GM18867 (cell line): ENCODE measurements at regions not wholly inside any gene's neighbourhood (a gene's known extent, or its start where the extent isn't known, plus 50 kb on each side); places are given as distances from the start of the nearest gene placed in this dataset.

Experiments used
- ATAC-seq: cut with Tn5 transposase; IDR thresholded peaks from one replicate; pipeline ENCODE4 v1.9.1; 2021; ENCODE audit warnings: mild to moderate bottlenecking, moderate library complexity; ENCODE audit not compliant: unreplicated experiment

DNA sequence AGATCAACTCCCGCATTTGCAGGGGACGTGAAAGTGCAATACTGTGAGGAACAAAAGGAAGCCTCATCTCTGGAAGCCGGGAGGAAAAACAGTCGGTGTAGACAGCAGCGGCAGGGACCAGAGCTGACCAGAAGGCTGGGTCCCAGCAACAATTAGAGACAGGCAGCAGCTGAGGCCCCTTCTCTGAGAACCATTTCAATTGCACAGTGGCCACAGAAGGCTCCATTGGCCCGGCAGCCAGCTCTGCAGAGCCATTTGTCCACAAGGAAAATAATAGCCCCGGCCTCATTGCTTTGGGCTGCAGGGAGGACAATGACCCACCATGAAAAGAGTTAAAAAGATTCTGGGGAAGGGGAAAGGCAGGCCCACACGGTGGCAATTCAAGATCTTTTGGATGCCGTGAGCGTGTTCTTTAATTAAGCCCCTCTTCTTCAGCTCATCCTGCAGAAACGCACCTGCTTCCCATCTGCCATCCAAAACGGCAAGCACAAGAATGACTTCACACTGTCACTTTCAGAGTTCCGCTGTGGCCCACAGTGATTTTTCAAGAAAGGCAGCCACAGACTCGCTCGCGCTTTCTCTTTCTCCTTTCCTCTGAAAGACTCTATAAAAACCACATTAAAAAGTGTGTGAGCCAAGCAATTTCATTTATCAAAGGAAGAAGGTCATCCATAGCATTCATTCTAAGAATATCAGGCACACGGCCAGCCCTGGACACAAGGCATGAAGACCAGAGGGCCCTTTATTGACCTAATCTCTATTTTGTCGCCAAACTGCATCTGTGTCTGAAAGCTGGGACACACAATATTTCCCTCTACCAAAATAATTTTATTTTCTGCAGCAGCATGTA lies 293.6 kb downstream of the SOX11 start:
- no peak for ATAC-seq

DNA sequence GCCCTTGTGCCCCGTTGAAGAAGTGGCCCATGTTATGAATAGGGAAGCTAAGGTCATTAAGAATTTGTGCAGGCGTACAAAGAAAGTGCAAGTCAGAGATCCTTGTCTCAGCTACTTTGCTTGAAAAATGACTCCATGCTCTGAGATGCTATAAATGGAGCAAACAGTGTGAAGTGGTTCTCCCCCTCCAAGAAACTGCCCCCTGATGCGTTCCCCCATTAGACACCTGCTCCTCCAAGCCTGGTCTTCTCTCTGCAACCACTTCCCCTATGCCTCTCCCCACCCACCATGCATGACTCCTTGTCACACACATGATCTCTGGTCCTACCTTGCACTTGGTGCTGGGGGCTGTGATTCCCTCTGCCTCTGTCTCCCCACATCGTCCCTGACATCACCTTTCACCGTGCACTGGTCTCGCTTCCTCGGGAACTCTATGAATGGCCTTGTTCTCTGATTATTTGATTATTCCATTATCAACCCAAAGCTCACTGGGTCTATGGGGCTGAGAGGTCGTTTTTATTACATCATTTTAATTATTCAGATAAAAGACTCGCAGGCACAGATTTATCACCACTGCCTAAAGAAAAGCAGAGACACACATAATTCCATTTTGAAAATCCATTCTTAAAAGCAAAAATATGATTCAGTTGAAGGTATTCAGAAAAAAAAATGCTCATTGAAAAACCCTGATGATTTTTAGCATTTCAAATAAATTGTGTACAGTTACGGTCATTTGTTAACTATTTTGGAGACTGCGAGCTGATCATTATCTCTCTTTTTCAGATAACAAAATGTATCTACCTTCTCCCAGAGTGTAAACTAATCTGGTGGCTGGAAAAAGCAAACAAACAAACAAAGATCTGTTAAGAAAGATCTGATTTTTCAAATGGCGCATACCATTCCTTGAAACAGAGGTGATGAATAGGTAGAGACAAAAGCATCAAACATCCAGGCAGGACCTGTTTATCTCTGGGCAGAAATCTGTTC lies 294.9 kb downstream of the SOX11 start:
- no peak for ATAC-seq

DNA sequence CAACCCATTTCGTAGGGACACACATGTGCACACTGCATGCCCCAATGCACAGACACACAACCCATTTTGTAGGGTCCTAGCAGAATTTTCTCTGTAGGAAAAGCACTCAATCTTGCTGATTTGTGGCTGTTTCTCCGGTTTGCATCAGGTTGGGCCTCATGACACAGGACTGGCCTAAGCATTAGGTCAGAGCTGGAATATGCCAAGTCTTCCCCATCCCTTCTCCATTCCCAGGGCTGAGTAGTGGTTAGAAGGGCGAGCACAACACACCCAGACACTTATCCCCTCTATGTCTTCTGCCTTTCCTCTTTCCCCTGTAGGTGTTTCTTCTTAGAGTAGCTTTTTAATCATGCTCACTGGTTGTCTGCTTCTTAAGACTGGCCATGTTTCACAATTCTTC lies 295.9 kb downstream of the SOX11 start:
- no peak for ATAC-seq

DNA sequence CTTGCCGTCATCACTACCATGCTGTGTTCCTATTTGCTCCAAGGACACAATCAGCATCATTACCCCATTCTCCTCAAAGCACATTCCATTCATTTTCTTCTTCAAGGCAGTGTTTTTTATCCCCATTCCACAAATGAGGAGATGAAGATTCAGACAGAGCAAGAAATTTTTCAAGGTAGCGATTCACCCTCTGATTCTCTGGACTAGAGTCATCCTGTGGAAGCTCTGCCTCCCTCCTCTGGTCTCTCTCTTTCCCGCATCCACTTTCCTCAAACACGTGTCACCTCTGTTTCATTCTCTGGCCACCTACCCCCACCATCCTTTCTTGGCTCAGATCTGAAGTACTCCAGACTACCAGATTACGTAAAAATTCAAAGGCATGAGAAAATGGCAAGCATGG lies 297.9 kb downstream of the SOX11 start:
- no peak for ATAC-seq

DNA sequence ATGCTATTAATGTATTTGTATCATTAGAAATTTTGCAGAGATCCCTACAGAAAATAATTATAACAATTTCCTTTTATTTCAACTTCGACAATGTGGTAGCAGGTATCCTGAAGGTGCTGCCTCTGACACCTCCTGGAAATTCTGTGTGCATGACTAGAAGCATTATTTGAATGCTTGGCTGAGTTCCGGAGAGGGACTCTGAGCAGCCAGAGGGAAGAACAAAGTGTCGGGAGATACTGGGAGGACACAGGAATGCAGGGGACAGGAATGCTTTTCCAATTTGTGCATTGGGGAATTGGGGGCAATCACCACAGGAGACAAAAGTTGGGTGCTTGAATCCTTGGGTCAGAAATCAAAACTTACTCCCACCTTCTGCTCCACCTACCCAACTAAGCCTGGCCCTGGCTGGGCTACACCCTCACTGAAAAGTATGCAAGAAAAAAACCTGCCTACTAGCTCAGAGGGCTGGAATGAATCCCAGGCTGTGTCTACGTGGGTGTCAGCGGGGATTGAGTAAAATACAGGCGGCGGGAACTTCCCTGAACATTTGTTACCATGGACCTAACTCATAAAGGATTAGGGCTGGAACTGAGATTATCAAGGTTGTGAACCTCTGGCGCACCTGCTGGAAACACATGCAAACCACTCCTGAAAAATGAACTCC lies 299.3 kb downstream of the SOX11 start:
- no peak for ATAC-seq

DNA sequence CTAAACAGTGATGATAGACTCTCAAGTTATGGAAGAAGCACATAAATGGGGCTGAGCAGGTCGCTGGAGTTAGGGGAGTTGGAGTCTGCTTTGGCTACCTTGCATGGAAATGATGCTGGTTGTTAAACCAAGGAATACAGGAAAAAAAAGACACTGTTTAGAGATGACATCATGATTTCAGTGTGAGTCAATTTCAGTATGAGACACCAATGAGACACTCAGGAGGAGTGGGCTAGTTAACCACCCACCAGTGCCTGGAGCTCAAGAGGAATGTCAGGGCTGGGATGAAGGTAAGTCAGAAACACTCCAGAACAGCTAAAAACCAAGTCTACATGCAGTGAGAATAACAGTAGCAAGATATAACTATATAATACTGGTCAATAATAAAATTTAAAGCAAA lies 303.6 kb downstream of the SOX11 start:
- no peak for ATAC-seq

DNA sequence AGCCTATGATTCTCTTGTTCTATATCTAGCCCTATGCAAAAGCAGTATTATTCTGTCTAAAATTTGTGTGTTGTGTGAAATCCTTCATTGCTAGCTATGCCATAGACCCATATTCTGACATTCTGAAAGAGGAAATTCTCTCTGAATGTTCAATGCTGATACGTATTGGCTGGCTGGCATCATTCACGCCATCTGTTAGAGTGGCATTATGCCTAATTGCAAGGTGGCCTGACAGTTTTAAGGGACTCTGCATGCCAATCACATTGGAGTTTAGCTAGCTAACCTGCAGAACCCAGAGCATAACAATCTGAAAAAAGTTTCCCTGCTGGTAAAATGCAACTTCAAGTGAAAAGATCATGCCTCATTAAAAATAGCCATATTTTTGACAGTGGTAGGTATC lies 316.0 kb downstream of the SOX11 start:
- ATAC-seq: no peak

DNA sequence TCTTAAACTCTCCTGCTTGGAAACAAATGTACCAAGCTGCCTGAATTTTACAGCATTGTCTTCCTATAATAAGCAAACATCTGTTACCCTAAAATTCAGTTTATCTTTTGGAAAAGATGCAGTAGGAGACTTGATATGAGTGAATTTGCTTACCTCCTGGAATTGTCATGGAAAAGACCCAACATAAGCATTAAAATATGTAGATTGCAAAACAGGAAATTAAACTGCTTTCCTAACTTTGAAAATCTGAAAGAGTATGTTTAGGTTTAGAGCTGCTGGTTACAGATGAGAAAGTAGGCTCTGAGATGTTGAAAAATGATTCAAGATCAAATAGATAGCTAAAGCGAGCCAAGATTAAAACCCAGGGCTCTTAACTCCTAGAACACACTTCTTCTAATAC lies 316.5 kb downstream of the SOX11 start:
- no peak for ATAC-seq

DNA sequence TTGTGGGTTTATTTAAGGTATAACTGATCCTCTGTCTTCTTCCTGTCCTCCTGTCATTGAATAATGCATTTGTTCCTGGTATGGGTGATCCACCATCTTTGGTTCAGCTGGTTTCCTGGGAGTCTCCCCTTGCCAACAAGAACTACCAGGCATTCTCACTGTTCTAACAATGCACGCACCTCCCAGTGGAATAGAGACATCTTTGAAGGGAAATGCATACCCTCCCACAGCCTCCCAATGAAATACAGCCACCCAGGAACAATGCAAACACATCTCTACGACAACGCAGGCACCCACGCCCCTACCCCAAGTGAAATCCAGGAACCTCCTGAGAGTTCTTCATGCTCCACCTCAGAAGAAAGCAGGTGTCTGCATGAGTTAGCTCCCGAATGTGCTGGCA lies 318.0 kb downstream of the SOX11 start:
- no peak for ATAC-seq

DNA sequence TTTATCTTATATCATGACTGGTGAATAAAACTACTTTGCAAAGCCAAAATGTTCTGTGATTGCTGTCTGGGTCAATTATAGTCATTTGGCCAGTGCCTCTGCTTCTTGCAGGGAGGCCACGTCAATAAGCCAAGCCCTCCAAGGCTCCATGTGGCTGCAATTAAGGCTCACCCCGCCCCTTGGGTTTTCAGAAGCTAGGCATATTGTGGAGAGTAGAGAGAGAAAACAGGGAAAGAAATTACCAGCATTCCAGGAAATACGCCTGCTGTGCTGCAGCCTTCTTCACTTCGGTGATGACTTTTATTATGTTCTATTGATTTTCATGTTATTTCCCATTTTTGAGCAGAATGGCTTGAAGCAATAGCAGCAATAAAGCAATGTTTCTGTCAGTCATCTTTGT lies 319.7 kb downstream of the SOX11 start:
- no peak for ATAC-seq

DNA sequence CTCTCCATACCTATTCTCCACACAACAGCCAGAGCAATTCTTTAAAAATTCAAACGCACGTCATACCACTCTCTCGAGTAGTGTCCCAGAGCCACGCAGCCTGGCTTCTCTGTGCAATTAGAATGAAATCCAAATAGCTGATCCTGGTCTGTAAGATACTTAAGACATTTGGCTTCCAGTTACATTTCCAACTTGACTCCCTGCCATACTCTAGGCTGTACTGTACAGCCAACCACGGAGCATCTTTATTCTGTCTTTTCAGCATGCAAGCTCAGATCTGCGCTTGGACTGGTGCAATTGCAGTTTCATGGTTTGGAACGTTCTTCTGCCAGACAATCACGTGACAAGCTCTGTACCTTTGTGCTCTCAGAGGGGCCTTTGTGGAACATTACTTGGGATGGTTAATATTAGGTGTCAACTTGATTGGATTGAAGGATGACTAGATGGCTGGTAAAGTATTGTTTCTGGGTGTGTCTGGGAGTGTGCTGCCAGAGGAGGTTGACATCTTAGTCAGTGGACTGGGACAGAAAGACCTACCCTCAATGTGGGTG lies 325.6 kb downstream of the SOX11 start:
- no peak for ATAC-seq

DNA sequence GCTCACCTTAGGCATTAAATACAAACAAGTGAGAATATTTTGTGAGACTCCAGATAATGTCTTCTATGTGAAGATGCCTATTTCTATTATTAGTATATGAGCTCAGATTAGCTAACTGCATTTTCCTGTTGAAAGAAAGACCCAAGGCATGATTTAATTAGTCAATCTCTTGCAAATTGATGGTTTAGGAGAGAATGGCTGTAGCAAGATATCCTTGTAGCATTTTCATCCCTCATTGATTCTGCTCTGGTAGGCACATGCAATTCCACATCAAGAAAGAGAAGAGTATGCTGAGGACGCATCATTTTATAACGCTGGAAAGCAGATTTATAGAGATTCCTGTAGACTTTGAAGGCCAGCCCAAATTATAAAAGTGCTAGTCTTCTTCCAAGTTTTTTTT lies 332.0 kb downstream of the SOX11 start:
- ATAC-seq: no peak

DNA sequence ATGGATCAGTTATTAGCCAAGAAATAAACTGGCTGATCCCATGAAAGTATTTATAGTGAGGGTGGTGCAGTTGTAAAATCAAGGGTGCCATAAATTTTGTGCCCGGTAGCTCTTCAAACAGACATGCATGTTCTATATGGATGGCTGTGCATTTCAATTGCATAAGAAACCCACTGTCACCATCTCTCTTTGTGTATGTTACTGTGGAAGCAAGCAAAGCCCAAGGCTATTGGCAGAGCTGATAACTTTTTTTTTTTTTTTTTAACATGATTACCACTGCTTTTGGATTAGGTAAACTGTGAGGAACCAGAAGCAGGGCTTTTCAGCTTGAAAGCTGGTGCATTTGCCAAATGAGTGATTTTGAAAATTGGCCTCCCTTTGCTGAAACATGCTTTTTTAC lies 332.6 kb downstream of the SOX11 start:
- ATAC-seq: no peak

DNA sequence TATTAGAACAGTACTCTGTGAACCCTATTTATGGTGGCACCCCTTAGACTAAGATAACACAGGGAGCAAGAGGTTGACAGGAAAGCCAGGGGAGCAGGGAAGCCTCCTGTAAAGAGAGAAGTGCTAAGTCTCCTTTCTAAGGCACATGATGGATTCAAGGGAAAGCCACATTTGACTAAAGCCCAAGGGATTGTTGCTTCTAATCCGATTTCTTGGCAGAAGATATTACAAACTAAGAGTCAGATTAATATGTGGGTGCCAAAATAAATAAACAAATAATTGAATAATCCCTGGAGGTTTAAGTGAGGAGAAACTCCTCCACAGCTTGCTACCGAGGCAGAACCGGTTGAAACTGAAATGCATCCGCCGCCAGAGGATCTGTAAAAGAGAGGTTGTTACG lies 333.2 kb downstream of the SOX11 start:
- no peak for ATAC-seq

DNA sequence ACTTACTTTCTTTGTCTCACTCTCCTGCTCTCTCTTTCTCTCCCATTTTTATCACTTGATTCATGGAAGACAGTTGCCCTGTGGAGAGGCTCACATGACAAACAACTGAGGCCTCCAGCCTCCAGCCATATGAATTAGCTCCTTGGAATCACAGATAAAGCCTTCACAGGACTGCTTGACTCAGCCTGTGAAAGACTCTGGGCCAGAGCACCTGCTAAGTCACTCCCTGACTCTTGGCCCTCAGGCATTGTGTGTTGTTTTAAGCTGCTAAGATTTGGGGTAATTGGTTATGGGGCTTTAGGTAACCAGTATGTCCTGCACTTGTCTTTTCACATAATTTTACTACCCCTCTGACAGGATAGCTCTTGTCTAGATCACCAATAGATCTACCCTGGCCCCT lies 334.9 kb downstream of the SOX11 start:
- no peak for ATAC-seq

DNA sequence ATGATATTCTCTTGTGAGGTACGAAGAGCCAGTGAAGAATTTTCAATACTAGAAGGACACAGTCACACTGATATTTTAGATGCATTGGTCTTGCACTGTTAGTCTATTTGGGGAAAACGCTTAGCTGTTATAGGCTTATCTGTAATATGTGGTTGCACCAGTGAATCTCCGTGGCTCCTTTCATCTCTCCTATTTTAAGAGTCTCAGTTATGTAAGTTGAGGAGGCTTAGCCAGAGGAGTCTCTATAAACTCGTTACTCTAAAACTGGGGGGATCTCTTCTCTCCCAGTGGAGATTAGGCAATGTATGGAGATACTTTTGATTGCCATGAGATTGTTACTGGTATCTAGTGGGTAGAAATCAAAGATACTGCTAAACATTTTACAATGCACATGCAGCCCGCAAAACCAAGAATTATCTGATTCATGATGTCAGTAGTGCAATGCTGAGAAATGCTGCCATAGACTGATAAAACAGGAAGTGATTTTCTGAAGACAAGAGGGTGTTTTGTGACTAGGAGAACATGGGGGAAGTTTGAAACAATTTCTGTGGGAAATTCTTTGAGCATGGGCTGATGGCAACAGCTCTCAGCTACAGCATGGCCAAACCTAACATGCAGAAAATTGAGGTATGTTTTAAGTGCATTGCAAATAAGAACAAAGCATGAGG lies 339.1 kb downstream of the SOX11 start:
- ATAC-seq: no peak

DNA sequence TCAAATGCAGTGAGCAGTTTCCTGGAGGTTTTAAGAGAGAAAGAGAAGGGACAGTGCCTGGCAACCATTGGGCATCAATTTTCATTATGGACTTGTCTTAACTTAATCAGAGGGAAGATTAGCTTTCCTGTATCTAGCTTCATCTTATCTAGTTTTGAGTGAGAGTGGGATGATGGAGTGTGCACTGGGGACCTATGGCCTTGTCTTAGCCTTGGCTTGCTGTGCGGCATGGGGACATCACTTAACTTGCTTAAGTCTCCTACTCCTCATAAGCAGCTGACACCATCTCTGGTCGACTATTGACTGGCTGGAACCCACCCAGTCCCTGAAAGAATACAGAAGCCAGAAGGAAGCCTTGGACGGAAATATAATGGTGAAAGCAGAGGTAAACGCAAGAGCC lies 344.0 kb downstream of the SOX11 start:
- no peak for ATAC-seq

DNA sequence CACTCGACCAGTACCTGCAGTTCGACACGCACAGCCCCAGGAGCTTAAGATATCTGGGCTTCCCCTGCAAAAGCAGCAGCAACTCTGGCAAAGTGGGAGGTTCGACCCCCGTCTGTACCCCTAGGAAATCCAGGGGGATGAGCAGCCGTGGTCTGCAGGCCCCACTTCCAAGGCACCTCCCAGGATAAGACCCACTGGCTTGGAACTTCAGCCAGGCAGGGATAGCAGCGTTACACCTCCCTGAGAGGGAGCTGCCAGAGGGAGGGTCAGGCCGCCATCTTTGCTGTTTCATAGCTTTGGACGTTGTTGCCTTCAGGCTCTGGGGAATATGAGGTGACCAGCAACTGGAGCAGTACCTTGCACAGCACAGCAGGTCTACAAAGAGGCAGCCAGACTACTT lies 351.1 kb downstream of the SOX11 start:
- ATAC-seq: no peak

DNA sequence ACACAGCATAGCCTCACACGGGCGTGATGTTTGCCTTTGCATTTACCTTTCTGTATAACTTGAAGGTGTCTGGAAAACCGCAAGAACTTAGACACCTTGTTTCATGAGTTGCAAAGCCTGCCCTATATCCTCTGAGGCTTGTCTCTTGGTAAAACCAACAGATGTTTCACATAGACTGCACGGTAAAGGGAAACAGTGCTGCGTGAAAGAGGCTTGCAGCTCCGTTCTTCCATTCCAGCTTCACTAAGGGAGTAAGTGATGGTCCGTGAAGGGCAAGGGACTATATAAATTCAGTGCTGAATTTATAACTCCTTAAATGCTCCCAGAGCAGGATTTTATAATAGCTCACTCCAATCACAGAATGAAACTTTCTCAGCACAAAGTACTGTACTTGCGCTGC lies 360.5 kb downstream of the SOX11 start:
- no peak for ATAC-seq

DNA sequence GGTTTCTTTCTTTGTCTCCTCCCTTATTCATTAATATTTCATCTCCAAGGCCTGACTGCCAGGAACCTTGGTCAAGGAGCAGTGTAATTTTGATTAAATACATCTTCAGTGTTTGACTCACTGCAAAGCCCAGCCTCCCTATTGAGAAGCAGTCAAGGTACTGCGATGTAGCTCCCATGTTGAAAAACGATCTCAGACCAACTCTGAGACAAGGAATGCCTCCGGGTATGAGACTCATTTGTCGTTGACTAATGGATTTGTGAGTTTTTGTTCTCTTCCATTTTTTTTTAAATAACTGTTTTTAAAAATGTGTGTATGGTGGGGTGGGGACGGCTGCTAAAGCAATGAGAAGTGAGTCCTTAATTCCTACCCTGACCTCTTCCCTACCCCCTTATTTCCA lies 361.6 kb downstream of the SOX11 start:
- no peak for ATAC-seq
